ENCODE measurements at regions not wholly inside any gene's neighbourhood (a gene's known extent, or its start where the extent isn't known, plus 50 kb on each side); places are given as distances from the start of the nearest gene placed in this dataset.

DNA sequence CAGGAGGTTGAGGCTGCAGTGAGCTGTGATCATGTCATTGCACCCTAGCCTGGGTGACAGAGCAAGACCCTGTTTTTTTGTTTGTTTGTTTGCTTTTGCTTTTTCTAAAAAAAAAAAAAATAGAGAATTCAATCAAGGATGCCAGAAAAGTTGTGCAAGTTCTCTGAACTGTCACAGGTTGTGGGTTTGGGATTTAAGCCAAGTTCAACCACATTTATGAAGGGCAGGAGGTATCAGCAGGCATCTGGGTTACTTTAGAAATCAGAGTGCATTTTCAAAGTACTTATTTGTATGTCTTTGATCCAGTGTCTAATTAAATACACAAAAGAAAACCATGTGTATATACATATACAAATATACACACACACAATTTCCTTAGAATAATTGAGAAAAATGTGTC lies 151.2 kb upstream of the MINDY3 start (continued):
- TF ChIP-seq, protein P1, sequence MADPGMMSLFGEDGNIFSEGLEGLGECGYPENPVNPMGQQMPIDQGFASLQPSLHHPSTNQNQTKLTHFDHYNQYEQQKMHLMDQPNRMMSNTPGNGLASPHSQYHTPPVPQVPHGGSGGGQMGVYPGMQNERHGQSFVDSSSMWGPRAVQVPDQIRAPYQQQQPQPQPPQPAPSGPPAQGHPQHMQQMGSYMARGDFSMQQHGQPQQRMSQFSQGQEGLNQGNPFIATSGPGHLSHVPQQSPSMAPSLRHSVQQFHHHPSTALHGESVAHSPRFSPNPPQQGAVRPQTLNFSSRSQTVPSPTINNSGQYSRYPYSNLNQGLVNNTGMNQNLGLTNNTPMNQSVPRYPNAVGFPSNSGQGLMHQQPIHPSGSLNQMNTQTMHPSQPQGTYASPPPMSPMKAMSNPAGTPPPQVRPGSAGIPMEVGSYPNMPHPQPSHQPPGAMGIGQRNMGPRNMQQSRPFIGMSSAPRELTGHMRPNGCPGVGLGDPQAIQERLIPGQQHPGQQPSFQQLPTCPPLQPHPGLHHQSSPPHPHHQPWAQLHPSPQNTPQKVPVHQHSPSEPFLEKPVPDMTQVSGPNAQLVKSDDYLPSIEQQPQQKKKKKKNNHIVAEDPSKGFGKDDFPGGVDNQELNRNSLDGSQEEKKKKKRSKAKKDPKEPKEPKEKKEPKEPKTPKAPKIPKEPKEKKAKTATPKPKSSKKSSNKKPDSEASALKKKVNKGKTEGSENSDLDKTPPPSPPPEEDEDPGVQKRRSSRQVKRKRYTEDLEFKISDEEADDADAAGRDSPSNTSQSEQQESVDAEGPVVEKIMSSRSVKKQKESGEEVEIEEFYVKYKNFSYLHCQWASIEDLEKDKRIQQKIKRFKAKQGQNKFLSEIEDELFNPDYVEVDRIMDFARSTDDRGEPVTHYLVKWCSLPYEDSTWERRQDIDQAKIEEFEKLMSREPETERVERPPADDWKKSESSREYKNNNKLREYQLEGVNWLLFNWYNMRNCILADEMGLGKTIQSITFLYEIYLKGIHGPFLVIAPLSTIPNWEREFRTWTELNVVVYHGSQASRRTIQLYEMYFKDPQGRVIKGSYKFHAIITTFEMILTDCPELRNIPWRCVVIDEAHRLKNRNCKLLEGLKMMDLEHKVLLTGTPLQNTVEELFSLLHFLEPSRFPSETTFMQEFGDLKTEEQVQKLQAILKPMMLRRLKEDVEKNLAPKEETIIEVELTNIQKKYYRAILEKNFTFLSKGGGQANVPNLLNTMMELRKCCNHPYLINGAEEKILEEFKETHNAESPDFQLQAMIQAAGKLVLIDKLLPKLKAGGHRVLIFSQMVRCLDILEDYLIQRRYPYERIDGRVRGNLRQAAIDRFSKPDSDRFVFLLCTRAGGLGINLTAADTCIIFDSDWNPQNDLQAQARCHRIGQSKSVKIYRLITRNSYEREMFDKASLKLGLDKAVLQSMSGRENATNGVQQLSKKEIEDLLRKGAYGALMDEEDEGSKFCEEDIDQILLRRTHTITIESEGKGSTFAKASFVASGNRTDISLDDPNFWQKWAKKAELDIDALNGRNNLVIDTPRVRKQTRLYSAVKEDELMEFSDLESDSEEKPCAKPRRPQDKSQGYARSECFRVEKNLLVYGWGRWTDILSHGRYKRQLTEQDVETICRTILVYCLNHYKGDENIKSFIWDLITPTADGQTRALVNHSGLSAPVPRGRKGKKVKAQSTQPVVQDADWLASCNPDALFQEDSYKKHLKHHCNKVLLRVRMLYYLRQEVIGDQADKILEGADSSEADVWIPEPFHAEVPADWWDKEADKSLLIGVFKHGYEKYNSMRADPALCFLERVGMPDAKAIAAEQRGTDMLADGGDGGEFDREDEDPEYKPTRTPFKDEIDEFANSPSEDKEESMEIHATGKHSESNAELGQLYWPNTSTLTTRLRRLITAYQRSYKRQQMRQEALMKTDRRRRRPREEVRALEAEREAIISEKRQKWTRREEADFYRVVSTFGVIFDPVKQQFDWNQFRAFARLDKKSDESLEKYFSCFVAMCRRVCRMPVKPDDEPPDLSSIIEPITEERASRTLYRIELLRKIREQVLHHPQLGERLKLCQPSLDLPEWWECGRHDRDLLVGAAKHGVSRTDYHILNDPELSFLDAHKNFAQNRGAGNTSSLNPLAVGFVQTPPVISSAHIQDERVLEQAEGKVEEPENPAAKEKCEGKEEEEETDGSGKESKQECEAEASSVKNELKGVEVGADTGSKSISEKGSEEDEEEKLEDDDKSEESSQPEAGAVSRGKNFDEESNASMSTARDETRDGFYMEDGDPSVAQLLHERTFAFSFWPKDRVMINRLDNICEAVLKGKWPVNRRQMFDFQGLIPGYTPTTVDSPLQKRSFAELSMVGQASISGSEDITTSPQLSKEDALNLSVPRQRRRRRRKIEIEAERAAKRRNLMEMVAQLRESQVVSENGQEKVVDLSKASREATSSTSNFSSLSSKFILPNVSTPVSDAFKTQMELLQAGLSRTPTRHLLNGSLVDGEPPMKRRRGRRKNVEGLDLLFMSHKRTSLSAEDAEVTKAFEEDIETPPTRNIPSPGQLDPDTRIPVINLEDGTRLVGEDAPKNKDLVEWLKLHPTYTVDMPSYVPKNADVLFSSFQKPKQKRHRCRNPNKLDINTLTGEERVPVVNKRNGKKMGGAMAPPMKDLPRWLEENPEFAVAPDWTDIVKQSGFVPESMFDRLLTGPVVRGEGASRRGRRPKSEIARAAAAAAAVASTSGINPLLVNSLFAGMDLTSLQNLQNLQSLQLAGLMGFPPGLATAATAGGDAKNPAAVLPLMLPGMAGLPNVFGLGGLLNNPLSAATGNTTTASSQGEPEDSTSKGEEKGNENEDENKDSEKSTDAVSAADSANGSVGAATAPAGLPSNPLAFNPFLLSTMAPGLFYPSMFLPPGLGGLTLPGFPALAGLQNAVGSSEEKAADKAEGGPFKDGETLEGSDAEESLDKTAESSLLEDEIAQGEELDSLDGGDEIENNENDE (IDR thresholded peaks at IDR 0.05; ENCODE audit: insufficient replicate concordance, low read length): no peak
- TF ChIP-seq NRF1 (IDR thresholded peaks at IDR 0.05; ENCODE audit: low read depth, low read length) (no peak), RAD21 (IDR thresholded peaks at IDR 0.05 in 1 of 2, conservative IDR thresholded peaks at IDR 0.05 in 1 of 2; ENCODE audit: low read depth in 2 of 2, low read length in 2 of 2) (no peak), KDM5A (IDR thresholded peaks at IDR 0.05; ENCODE audit: low read length) (no peak), JUN (IDR thresholded peaks at IDR 0.05; ENCODE audit: low read depth, low read length) (no peak), ASH2L (IDR thresholded peaks at IDR 0.05; ENCODE audit: low read length) (no peak), BRCA1 (IDR thresholded peaks at IDR 0.05; ENCODE audit: low read depth, low read length) (no peak), KDM4A (IDR thresholded peaks at IDR 0.05; ENCODE audit: low read depth, low read length, severe bottlenecking) (no peak), CTBP2 (IDR thresholded peaks at IDR 0.05; ENCODE audit: borderline replicate concordance, insufficient read depth, insufficient read length, low read length) (no peak)
- TF ChIP-seq, protein P2, sequence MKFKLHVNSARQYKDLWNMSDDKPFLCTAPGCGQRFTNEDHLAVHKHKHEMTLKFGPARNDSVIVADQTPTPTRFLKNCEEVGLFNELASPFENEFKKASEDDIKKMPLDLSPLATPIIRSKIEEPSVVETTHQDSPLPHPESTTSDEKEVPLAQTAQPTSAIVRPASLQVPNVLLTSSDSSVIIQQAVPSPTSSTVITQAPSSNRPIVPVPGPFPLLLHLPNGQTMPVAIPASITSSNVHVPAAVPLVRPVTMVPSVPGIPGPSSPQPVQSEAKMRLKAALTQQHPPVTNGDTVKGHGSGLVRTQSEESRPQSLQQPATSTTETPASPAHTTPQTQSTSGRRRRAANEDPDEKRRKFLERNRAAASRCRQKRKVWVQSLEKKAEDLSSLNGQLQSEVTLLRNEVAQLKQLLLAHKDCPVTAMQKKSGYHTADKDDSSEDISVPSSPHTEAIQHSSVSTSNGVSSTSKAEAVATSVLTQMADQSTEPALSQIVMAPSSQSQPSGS (IDR thresholded peaks at IDR 0.05; ENCODE audit: low read length): no peak
